WTC11 (cell line): ENCODE measurements at regions not wholly inside any gene's neighbourhood (a gene's known extent, or its start where the extent isn't known, plus 50 kb on each side); places are given as distances from the start of the nearest gene placed in this dataset.

ENCODE experiments used
- NR2C2 ChIP-seq: sonication (generic); formaldehyde crosslinking; IDR thresholded peaks from 2 replicates; pipeline ENCODE4 v1.8.0; 2022; ENCODE audit warnings: mild to moderate bottlenecking, missing genetic modification reagents
- RORB ChIP-seq: fragments of 250-450 bp; sonication (Bioruptor Pico); IDR thresholded peaks from 2 replicates; pipeline ENCODE4 v1.9.0; 2021; ENCODE audit warnings: mild to moderate bottlenecking
- SP1 ChIP-seq: sonication (generic); formaldehyde crosslinking; conservative IDR thresholded peaks from 2 replicates; pipeline ENCODE4 v1.8.1; 2022; ENCODE audit warnings: missing genetic modification reagents
- TF ChIP-seq, protein P1 (sequence below): sonication (generic); formaldehyde crosslinking; conservative IDR thresholded peaks from 2 replicates; pipeline ENCODE4 v1.8.1; 2023; ENCODE audit warnings: mild to moderate bottlenecking, low read depth, missing genetic modification reagents, moderate library complexity
- TF ChIP-seq, protein P2 (sequence below): fragments of 250-450 bp; sonication (Bioruptor Pico); IDR thresholded peaks from 2 replicates; pipeline ENCODE4 v1.9.0; 2021; ENCODE audit warnings: mild to moderate bottlenecking, borderline replicate concordance
- TF ChIP-seq, protein P3 (sequence below): fragments of 200-600 bp; IDR thresholded peaks from 2 replicates; pipeline ENCODE4 v1.8.0; 2022; ENCODE audit warnings: antibody characterized with exemption
- TF ChIP-seq, protein P4 (sequence below): fragments of 250-450 bp; sonication (Bioruptor Pico); IDR thresholded peaks from 2 replicates; pipeline ENCODE4 v1.9.0; 2021; ENCODE audit warnings: mild to moderate bottlenecking
- TF ChIP-seq, protein P5 (sequence below): sonication (generic); formaldehyde crosslinking; IDR thresholded peaks from 2 replicates; pipeline ENCODE4 v1.8.0; 2022; ENCODE audit warnings: mild to moderate bottlenecking, missing genetic modification reagents

DNA sequence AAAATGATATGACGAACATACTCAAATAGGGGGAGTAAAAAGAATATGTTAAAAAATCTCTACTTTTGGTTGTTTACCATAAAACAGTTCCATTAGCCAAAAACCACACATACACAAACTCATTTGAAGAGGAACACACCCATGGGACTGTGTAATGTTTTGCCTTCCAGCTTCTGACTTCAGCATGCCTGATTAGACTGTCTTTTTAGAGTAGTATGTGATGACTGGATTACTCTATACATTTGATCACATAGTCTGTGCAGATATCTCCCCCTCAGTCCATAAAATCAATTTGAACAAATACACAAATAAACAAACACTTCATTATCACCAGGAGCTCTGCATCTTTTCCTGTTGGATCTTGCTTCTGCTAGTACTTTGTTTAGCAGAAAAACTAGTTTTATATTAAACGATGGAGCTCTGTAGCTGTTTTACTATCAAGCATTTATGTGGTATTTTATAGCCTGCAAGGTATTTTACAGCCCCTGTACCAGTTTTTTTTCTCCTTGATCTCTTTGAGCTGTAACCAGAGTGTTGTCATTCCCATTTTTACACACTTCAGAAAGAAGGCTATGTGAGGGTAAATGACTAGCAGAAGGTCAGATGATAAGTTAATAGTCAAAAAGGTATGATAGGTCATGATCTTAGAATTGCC is 866.5 kb upstream of the MAP3K7 start:
- no peak for TF ChIP-seq SP1
- TF ChIP-seq, protein P1, sequence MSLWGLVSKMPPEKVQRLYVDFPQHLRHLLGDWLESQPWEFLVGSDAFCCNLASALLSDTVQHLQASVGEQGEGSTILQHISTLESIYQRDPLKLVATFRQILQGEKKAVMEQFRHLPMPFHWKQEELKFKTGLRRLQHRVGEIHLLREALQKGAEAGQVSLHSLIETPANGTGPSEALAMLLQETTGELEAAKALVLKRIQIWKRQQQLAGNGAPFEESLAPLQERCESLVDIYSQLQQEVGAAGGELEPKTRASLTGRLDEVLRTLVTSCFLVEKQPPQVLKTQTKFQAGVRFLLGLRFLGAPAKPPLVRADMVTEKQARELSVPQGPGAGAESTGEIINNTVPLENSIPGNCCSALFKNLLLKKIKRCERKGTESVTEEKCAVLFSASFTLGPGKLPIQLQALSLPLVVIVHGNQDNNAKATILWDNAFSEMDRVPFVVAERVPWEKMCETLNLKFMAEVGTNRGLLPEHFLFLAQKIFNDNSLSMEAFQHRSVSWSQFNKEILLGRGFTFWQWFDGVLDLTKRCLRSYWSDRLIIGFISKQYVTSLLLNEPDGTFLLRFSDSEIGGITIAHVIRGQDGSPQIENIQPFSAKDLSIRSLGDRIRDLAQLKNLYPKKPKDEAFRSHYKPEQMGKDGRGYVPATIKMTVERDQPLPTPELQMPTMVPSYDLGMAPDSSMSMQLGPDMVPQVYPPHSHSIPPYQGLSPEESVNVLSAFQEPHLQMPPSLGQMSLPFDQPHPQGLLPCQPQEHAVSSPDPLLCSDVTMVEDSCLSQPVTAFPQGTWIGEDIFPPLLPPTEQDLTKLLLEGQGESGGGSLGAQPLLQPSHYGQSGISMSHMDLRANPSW (CRISPR knock-in tag), result no peak
- TF ChIP-seq, protein P2, sequence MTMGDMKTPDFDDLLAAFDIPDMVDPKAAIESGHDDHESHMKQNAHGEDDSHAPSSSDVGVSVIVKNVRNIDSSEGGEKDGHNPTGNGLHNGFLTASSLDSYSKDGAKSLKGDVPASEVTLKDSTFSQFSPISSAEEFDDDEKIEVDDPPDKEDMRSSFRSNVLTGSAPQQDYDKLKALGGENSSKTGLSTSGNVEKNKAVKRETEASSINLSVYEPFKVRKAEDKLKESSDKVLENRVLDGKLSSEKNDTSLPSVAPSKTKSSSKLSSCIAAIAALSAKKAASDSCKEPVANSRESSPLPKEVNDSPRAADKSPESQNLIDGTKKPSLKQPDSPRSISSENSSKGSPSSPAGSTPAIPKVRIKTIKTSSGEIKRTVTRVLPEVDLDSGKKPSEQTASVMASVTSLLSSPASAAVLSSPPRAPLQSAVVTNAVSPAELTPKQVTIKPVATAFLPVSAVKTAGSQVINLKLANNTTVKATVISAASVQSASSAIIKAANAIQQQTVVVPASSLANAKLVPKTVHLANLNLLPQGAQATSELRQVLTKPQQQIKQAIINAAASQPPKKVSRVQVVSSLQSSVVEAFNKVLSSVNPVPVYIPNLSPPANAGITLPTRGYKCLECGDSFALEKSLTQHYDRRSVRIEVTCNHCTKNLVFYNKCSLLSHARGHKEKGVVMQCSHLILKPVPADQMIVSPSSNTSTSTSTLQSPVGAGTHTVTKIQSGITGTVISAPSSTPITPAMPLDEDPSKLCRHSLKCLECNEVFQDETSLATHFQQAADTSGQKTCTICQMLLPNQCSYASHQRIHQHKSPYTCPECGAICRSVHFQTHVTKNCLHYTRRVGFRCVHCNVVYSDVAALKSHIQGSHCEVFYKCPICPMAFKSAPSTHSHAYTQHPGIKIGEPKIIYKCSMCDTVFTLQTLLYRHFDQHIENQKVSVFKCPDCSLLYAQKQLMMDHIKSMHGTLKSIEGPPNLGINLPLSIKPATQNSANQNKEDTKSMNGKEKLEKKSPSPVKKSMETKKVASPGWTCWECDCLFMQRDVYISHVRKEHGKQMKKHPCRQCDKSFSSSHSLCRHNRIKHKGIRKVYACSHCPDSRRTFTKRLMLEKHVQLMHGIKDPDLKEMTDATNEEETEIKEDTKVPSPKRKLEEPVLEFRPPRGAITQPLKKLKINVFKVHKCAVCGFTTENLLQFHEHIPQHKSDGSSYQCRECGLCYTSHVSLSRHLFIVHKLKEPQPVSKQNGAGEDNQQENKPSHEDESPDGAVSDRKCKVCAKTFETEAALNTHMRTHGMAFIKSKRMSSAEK (CRISPR knock-in tag), result no peak
- TF ChIP-seq RORB (CRISPR knock-in tag), result no peak
- TF ChIP-seq, protein P3, sequence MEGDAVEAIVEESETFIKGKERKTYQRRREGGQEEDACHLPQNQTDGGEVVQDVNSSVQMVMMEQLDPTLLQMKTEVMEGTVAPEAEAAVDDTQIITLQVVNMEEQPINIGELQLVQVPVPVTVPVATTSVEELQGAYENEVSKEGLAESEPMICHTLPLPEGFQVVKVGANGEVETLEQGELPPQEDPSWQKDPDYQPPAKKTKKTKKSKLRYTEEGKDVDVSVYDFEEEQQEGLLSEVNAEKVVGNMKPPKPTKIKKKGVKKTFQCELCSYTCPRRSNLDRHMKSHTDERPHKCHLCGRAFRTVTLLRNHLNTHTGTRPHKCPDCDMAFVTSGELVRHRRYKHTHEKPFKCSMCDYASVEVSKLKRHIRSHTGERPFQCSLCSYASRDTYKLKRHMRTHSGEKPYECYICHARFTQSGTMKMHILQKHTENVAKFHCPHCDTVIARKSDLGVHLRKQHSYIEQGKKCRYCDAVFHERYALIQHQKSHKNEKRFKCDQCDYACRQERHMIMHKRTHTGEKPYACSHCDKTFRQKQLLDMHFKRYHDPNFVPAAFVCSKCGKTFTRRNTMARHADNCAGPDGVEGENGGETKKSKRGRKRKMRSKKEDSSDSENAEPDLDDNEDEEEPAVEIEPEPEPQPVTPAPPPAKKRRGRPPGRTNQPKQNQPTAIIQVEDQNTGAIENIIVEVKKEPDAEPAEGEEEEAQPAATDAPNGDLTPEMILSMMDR, result no peak
- TF ChIP-seq, protein P4, sequence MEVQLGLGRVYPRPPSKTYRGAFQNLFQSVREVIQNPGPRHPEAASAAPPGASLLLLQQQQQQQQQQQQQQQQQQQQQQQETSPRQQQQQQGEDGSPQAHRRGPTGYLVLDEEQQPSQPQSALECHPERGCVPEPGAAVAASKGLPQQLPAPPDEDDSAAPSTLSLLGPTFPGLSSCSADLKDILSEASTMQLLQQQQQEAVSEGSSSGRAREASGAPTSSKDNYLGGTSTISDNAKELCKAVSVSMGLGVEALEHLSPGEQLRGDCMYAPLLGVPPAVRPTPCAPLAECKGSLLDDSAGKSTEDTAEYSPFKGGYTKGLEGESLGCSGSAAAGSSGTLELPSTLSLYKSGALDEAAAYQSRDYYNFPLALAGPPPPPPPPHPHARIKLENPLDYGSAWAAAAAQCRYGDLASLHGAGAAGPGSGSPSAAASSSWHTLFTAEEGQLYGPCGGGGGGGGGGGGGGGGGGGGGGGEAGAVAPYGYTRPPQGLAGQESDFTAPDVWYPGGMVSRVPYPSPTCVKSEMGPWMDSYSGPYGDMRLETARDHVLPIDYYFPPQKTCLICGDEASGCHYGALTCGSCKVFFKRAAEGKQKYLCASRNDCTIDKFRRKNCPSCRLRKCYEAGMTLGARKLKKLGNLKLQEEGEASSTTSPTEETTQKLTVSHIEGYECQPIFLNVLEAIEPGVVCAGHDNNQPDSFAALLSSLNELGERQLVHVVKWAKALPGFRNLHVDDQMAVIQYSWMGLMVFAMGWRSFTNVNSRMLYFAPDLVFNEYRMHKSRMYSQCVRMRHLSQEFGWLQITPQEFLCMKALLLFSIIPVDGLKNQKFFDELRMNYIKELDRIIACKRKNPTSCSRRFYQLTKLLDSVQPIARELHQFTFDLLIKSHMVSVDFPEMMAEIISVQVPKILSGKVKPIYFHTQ (CRISPR knock-in tag), result no peak
- TF ChIP-seq, protein P5, sequence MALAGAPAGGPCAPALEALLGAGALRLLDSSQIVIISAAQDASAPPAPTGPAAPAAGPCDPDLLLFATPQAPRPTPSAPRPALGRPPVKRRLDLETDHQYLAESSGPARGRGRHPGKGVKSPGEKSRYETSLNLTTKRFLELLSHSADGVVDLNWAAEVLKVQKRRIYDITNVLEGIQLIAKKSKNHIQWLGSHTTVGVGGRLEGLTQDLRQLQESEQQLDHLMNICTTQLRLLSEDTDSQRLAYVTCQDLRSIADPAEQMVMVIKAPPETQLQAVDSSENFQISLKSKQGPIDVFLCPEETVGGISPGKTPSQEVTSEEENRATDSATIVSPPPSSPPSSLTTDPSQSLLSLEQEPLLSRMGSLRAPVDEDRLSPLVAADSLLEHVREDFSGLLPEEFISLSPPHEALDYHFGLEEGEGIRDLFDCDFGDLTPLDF, result no peak
- TF ChIP-seq NR2C2, result no peak
